ENCODE measurements at regions not wholly inside any gene's neighbourhood (a gene's known extent, or its start where the extent isn't known, plus 50 kb on each side); places are given as distances from the start of the nearest gene placed in this dataset.
"Not testable (repeated sequence)": the region's sequence is repeated elsewhere in the genome, so short reads cannot be mapped to it uniquely, and the experiment has no call there.

DNA sequence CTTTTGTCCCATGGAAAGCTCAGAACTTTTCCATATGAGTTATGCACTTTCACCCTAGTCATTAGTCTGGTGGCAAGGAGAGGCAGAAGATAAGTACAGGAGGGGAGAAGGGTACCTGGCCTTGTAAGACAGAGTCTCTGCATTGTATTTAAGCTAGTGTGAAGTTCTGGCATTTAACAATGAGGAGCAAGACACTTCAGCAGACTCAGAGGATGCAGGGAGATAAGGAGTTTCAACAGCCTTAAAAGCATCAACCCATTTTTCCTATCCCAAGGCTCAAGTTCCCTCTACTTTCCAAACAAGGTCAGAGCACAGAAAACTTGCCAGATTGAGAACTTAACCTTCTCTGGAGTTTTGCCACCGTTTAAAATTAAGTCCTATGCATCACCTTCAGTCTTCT lies 348.2 kb upstream of the VRK2 start:
- Mint-ChIP-seq H3K27me3 (ENCODE audit: unreplicated experiment) (no peaks in the 10 kb centered on the region), H3K4me3 (ENCODE audit: unreplicated experiment) (no peak overlapping the region), H3K36me3 (ENCODE audit: low read depth, unreplicated experiment) (no peaks in the 10 kb centered on the region), H3K27ac (ENCODE audit: unreplicated experiment) (no peak overlapping the region), H3K9me3 (ENCODE audit: unreplicated experiment) (no peaks in the 10 kb centered on the region), H3K4me1 (ENCODE audit: unreplicated experiment) (no peaks in the 10 kb centered on the region)
- DNase-seq (ENCODE audit: low spot score) = no peak
- TF ChIP-seq, protein P1, sequence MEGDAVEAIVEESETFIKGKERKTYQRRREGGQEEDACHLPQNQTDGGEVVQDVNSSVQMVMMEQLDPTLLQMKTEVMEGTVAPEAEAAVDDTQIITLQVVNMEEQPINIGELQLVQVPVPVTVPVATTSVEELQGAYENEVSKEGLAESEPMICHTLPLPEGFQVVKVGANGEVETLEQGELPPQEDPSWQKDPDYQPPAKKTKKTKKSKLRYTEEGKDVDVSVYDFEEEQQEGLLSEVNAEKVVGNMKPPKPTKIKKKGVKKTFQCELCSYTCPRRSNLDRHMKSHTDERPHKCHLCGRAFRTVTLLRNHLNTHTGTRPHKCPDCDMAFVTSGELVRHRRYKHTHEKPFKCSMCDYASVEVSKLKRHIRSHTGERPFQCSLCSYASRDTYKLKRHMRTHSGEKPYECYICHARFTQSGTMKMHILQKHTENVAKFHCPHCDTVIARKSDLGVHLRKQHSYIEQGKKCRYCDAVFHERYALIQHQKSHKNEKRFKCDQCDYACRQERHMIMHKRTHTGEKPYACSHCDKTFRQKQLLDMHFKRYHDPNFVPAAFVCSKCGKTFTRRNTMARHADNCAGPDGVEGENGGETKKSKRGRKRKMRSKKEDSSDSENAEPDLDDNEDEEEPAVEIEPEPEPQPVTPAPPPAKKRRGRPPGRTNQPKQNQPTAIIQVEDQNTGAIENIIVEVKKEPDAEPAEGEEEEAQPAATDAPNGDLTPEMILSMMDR (IDR thresholded peaks at IDR 0.05; ENCODE audit: unreplicated experiment) = no peak

DNA sequence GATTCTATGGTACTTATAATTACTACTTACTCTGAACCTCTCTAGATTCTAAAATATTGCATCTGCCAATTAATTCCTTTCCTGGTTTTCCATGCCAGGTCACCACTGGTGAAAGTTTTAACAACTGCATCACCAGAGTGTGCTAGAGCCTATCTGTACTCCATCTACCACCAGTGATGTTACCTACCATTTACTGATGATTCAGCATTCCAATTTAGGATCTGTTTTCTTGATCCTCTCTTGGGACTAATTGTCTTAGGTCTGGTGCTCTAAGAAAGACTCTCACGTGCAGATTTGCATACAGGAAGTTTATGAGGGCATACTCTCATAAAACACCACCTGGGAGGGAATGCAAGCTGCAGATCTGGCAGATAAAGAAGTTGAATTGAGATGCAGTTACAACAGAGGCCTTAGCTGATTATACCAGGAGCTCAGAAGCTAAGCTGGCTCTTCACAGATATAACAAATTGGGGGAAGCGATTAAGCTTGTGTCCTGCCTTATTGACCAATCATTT lies 347.6 kb upstream of the VRK2 start:
- no peak for DNase-seq (ENCODE audit: low spot score)
- H3K36me3 Mint-ChIP-seq (ENCODE audit: low read depth, unreplicated experiment) = no peaks in the 10 kb centered on the region
- no peak overlapping the region for H3K27ac Mint-ChIP-seq (ENCODE audit: unreplicated experiment)
- H3K27me3 Mint-ChIP-seq (ENCODE audit: unreplicated experiment) = no peaks in the 10 kb centered on the region
- no peak overlapping the region for H3K4me3 Mint-ChIP-seq (ENCODE audit: unreplicated experiment)
- TF ChIP-seq, protein P1 (IDR thresholded peaks at IDR 0.05; ENCODE audit: unreplicated experiment) = no peak
- H3K4me1 Mint-ChIP-seq (ENCODE audit: unreplicated experiment) = no peaks in the 10 kb centered on the region
- H3K9me3 Mint-ChIP-seq (ENCODE audit: unreplicated experiment) = no peaks in the 10 kb centered on the region

DNA sequence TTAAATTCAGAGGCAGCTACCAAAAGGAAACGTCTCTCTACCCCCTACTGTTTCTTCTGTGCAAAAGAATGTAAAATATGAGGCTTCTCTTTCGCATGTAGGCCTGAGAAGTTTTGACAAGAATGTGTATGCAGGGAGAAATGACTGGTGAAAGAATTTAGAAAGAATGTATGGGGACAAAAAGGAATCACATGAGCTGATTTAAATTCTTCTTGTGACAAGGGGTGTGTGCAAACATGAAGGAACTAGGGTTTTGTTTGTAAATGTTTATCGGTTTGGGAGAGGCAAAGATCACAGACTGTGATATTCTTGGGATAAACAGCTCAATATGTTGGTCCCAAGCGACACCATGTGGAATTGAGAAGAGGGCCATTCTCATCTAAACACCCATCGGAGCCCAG lies 345.2 kb upstream of the VRK2 start:
- no peak overlapping the region for H3K27ac Mint-ChIP-seq (ENCODE audit: unreplicated experiment)
- no peaks in the 10 kb centered on the region for H3K4me1 Mint-ChIP-seq (ENCODE audit: unreplicated experiment)
- TF ChIP-seq, protein P1 (IDR thresholded peaks at IDR 0.05; ENCODE audit: unreplicated experiment) = no peak
- no peak for DNase-seq (ENCODE audit: low spot score)
- no peaks in the 10 kb centered on the region for H3K36me3 Mint-ChIP-seq (ENCODE audit: low read depth, unreplicated experiment)
- H3K9me3 Mint-ChIP-seq (ENCODE audit: unreplicated experiment) = no peaks in the 10 kb centered on the region
- H3K27me3 Mint-ChIP-seq (ENCODE audit: unreplicated experiment) = no peaks in the 10 kb centered on the region
- no peak overlapping the region for H3K4me3 Mint-ChIP-seq (ENCODE audit: unreplicated experiment)

DNA sequence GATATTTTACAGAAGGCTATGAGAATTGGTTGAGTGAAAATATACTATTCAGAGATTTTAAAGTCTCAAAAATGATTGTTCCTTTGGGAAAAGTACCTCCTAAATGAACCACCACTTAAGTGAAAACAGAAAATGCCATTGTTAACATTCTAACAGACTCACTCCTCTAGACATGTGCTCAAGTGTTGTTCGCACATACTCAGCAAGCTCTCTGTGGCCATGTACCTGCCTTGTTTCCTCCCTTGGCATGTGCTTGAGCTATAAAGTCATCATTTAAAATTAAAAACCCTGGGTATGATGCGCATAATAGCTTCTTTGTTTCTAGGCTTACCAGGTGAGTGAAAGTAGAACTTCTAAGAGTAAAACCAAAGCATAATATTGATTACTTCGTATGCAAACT lies 343.2 kb upstream of the VRK2 start:
- DNase-seq (ENCODE audit: low spot score) = no peak
- peaks cover 4% of the 10 kb centered on the region for H3K4me1 Mint-ChIP-seq (ENCODE audit: unreplicated experiment)
- H3K4me3 Mint-ChIP-seq (ENCODE audit: unreplicated experiment) = no peak overlapping the region
- no peaks in the 10 kb centered on the region for H3K27me3 Mint-ChIP-seq (ENCODE audit: unreplicated experiment)
- TF ChIP-seq, protein P1 (IDR thresholded peaks at IDR 0.05; ENCODE audit: unreplicated experiment) = no peak
- no peaks in the 10 kb centered on the region for H3K36me3 Mint-ChIP-seq (ENCODE audit: low read depth, unreplicated experiment)
- H3K27ac Mint-ChIP-seq (ENCODE audit: unreplicated experiment) = no peak overlapping the region
- no peaks in the 10 kb centered on the region for H3K9me3 Mint-ChIP-seq (ENCODE audit: unreplicated experiment)

DNA sequence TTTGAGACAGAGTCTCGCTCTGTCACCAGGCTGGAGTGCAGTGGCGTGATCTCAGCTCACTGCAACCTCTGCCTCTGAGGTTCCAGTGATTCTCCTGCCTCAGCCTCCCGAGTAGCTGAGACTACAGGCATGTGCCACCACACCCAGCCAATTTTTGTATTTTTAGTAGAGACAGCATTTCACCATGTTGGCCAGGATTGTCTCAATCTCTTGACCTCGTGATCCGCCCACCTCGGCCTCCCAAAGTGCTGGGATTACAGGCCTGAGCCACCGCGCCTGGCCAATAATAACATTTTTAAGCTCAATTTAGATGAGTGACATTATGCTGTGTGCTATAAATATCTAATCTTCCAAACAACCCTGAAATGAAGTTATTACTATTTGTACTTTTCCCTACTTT lies 338.8 kb upstream of the VRK2 start:
- peaks cover 13% of the 10 kb centered on the region for H3K4me1 Mint-ChIP-seq (ENCODE audit: unreplicated experiment)
- H3K36me3 Mint-ChIP-seq (ENCODE audit: low read depth, unreplicated experiment); H3K4me3 Mint-ChIP-seq (ENCODE audit: unreplicated experiment); DNase-seq (ENCODE audit: low spot score); H3K27me3 Mint-ChIP-seq (ENCODE audit: unreplicated experiment); H3K27ac Mint-ChIP-seq (ENCODE audit: unreplicated experiment); H3K9me3 Mint-ChIP-seq (ENCODE audit: unreplicated experiment): not testable (repeated sequence)

DNA sequence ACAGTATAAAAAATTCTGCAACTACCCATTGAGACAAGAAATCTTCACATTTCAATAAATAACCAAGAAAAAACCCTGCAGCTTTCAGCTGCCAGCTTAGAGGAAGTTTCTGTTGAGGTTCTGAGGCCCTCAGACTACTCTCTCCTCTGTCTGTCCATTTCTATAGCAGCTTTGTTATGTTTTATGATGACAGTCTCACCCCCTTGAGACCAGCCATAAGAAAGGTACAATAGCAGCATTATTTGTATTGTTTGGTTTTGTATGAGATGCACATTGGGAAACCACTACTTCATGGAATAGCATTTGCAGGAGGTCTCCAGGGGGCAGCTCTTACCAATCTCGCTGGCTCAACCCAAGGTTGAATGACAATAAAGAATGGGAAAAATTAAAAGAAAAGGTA lies 334.6 kb upstream of the VRK2 start:
- peaks cover 2% of the 10 kb centered on the region for H3K27me3 Mint-ChIP-seq (ENCODE audit: unreplicated experiment)
- no peaks in the 10 kb centered on the region for H3K36me3 Mint-ChIP-seq (ENCODE audit: low read depth, unreplicated experiment)
- H3K4me3 Mint-ChIP-seq (ENCODE audit: unreplicated experiment) = no peak overlapping the region
- no peaks in the 10 kb centered on the region for H3K9me3 Mint-ChIP-seq (ENCODE audit: unreplicated experiment)
- no peak for DNase-seq (ENCODE audit: low spot score)
- H3K4me1 Mint-ChIP-seq (ENCODE audit: unreplicated experiment) = peaks cover 13% of the 10 kb centered on the region
- TF ChIP-seq, protein P1 (IDR thresholded peaks at IDR 0.05; ENCODE audit: unreplicated experiment) = no peak
- no peak overlapping the region for H3K27ac Mint-ChIP-seq (ENCODE audit: unreplicated experiment)
